B cell (primary cell): ENCODE measurements at regions not wholly inside any gene's neighbourhood (a gene's known extent, or its start where the extent isn't known, plus 50 kb on each side); places are given as distances from the start of the nearest gene placed in this dataset.

Experiments used
- CTCF ChIP-seq: fragments of 200-600 bp; IDR thresholded peaks from one replicate; pipeline ENCODE4 v1.8.0; 2022; ENCODE audit warnings: antibody characterized with exemption, mild to moderate bottlenecking
- EZH2 ChIP-seq: IDR thresholded peaks from 2 replicates; pipeline ENCODE4 v1.6.1; 2012; ENCODE audit warnings: borderline replicate concordance, low read depth, mild to moderate bottlenecking, moderate library complexity, low read length; ENCODE audit not compliant: insufficient read depth, poor library complexity, severe bottlenecking

GRCh38 chr17:79182176-79183042 is 107.8 kb downstream of the ENGASE start:
- TF ChIP-seq CTCF = no peak
- TF ChIP-seq EZH2 = no peak
